ENCODE measurements at regions not wholly inside any gene's neighbourhood (a gene's known extent, or its start where the extent isn't known, plus 50 kb on each side); places are given as distances from the start of the nearest gene placed in this dataset.

DNA sequence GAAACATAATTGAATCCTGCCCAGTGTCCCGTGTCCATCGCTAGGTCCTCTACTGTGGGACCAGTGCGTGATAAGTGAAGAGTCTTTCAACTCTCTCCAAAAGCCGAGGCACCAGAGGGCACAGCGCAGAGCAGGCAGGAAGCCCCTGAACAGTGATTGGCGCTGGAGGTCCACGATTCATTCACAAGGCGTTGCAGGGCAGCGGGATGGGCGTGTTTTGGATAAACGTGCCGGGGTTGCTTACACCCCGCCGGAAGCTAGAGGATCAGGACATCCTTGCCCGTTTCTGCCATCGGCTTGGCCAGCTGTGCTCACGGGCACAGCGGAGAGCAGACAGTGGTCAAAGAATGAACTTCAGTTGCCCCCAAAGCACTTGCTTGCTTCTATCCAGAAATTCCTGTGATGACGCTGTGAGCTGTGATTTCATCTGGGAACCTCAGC is 86.0 kb upstream of the PFKP start:
- DNase-seq (ENCODE audit: low read depth) = no peak

DNA sequence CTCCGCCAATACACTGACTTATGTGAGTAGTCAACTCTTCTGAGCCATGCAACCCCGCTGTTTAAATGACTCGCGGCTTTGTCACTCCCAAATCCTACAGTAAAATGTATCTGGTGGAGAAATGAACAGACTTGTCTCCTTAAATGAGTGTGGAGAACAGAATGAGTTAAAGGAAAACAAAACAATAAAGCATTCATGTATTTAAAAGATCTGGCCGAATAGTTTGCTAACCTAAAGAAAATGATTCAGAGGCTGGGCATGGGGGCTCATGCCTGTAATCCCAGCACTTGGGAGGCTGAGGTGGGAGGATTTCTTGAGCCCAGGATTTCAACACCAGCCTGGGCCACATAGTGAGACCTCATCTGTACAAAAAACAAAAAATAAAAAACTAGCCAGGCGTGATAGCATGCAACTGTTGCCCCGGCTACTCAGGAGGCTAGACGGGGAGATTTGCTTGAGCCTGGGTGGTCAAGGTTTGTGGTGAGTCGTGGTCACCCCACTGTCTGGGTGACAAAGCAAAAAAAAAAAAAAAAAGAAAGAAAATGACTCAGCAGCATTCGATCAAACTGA is 86.5 kb upstream of the PFKP start:
- DNase-seq (ENCODE audit: low read depth) = no peak

DNA sequence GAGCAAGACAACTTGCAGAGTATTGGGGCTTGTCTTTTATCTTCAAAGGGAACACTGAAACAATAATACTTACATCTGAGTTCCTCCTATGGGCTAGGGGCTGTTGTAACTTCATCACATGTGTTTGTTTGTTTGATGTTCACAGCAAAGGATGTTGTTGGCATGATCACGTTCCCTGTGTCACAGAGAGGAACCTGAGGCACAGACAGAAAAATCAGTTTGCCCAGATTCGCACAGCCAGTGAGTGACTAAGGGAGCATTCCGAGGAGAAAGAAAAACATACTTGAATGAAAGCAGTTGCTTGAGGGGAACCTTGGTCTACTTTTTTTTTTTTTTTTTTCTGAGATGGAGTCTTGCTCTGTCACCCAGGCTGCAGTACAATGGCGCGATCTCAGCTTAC is 87.2 kb upstream of the PFKP start:
- no peak for DNase-seq (ENCODE audit: low read depth)

DNA sequence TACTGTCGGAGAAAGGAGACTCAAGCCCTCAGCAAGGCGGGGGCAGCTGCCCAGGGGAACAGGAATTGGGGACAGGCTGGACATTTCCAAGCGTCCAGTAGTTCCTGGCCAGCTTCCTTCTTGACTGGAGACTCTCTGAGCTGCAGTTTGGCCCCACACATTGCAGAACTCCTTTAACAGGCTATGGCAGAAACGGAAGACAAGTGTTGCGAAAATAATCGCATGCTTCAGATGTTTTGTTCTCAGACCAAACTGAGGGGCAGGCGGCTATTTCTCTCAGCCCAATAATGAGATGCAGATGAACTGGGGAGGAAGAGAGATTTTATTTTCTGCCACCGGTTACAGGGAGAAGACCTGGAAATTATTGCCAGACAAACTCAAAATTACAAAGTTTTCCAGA is 88.0 kb upstream of the PFKP start:
- DNase-seq (ENCODE audit: low read depth) = no peak

DNA sequence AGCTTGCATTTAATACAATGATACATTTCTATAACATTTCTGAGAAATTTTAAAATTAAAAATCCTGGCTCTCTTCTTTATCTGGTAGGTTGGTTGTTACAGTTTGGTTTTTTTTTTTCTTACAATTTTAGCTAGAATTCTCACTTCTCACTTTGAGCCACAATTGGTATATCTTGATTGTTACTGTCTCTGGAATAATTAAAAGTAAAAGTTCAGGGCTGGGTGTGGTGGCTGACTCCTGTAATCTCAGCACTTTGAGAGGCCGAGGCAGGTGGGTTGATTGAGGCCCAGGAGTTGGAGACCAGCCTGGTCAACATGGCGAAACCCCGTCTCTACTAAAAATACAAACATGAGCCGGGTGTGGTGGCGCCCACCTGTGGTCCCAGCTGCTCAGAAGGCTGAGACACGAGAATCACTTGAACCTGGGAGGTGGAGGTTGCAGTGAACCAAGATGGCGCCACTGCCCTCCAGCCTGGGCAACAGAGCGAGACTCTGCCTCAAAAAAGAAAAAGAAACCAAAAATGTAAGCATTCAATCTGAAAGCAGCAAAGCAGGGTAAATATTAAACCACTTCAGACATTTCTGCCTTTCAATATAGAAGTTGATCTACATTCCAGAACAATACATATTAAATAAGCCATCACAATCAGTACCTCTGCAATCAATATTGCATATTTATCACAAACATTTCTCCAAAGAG is 88.6 kb upstream of the PFKP start:
- no peak for DNase-seq (ENCODE audit: low read depth)

DNA sequence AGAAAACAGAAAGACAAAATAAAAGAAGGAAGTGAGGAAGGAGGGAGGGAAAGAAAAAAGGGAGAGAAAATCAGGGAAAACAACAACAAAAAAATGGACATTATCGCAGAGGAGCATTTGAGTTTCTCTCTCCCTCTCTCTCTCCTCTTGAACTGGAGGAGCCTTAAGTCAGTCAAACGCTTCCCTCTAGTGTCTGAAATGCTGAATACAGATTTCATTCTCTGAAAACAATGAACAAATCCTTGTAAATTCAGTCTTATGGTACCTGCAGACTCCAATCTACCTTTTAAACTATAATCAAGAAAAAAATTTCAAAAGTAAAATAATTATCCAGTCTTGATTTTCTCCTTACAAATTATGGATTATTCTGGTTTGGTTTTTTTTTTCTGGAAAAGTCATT is 89.2 kb upstream of the PFKP start:
- no peak for DNase-seq (ENCODE audit: low read depth)

DNA sequence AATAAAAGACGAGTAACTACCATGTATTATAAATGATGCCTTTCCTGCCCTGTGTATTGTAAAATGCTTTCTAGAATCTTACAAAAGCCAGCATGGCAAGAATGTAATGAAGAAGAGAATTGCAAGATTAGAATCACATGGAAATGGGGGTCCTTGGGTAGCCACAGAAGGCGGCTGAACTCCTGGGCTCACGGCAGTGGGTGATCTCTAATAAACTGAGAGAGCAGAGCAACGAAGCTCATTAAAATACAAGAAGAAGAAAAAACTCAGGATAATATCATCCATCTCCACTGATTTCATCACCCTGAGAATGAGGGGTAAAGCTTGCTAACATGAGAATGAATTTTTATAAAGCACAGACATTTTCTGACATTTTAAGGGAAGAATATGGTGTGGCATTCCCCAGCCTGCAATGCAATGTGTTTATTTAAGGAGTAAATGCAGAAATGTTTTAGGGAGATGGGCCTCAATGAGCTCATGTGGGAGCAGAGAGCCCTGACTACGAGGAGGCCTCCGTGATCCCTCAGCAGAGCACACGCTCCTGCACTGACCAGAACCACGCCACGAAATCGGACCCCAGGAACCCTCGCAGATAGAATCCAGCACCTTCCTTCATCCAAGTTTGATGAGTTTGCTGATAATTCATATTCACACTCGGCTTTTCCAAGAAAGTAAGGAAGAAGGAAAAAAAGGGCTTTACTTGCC is 92.7 kb upstream of the PFKP start:
- no peak for DNase-seq (ENCODE audit: low read depth)

DNA sequence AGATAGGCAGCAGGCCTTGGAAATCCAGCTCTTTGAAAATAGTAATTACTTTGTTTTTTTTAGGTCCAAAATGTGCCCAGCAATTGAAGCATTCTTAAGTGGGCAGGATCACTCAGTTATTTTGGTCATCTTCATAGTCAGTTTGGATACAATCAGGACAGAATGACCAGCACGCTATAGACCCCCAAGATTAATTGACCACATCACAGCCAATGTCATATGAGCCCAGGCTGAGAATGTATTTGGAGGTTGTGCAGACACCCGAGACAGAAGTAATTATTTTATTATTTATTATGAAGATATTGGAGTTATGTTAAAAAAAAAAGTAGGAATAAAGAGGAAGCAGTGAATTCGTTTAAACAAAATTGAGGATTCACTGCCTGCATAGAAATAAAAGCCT is 93.3 kb upstream of the PFKP start:
- no peak for DNase-seq (ENCODE audit: low read depth)

DNA sequence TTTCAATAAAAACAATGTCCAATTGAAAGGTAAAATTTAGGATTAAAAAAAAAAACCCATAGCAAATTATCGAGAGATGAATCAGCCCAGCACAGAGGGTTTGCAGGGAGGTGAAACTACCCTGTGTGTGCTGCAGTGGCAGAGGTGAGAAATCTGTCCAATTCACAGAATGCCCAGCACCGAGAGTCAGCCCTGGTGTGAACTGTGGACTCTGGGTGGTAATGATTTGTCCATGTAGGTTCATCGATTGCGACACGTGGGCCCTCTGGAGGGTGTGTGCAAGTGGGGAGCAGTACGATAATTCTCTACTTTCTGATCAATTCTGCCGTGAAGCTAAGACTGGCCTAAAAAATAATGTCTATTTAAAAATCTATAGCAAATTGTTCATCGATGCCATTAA is 94.5 kb upstream of the PFKP start:
- no peak for DNase-seq (ENCODE audit: low read depth)

DNA sequence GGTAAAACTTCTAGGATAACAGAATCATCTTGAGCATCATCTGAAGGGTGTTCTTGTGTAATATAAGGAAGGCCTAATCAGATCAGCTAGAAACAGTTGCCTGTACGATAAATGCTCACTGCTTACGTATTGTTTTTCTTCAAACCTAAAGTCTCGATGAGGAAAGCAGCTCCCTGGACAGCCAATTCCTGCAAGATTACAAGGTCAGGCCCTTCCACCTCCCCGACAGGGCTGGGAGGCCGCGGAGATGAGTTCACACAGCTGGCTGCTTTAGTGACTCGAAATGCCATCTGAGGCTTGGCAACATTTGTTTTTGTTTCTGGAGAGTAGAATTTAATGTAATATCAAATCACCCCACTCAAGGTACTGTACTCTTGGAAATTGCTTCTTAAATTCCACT is 95.1 kb upstream of the PFKP start:
- DNase-seq (ENCODE audit: low read depth) = no peak

DNA sequence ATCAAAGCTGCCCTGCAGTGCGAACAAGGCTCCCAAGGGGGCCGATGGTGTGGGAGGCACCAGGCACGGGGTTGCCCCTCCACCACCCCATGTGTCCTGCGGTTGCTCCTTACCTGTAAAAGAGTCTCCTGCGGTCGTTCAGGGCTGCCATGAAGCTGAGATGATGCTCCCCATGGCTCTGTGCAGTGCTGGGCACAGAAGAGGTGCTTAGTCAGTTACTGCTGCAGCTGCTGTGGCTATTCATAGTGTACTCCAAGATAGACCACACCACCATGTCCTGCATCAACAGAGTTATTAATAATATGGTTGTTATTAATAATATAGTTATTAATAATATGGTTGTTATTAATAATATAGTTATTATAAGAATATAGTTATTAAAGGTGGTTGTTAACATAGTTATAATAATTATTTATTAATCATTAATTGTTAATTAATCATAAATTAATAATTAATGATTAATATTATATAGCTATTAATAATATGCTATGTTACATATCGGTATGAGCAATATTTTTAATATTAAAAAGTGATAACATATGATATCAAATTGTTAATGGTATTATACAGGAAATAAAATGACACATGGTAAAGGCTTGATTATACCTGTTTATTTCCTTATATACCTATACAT is 97.0 kb upstream of the PFKP start:
- no peak for DNase-seq (ENCODE audit: low read depth)

DNA sequence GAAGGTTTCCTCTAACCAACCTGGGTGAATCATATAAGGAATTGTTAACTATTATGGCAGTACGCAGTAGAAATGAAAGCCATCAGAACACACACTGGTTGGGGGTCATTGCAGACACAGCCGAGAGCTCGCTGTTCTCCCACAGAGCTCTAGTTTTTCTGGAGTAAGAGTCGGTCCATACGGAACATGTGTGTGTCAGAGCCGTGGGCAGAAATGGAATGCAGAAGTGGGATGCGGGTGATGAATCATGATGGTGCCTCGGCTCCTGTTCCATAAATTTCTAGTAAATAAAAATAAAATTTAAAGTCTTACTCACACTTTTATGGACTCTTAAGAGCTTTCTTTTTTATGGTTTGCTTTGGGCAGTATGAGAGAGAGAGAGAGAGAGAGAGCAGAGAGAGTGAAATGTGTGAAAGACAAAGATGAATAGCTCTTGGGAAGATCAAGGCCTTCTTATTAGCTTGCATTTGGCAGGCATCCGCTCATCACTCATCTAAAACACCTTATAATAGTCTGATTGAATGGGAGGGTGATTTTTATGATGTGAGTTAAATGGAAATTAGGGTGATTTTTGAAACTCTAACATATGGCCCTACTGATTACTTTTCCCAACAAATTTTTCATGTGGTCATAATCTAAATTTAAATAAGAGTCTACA is 98.8 kb upstream of the PFKP start:
- DNase-seq (ENCODE audit: low read depth) = no peak

DNA sequence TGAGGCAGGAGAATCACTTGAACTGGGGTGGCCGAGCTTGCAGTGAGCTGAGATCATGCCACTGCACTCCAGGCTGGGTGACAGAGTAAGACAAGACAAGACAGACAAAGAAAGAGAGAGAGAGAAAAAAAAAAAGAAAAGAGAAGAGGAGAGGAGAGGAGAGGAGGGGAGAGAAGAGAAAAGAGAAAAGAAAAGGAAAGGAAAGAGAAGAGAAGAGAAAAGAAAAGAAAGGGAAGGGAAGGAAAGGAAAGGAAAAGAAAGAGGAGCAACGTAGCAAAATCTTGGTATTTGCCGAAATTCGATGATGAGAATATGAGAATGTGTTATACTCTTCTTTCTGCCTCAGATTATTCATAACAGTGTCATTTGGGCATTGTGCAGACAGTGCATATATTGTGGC is 101.2 kb upstream of the PFKP start:
- no peak for DNase-seq (ENCODE audit: low read depth)

DNA sequence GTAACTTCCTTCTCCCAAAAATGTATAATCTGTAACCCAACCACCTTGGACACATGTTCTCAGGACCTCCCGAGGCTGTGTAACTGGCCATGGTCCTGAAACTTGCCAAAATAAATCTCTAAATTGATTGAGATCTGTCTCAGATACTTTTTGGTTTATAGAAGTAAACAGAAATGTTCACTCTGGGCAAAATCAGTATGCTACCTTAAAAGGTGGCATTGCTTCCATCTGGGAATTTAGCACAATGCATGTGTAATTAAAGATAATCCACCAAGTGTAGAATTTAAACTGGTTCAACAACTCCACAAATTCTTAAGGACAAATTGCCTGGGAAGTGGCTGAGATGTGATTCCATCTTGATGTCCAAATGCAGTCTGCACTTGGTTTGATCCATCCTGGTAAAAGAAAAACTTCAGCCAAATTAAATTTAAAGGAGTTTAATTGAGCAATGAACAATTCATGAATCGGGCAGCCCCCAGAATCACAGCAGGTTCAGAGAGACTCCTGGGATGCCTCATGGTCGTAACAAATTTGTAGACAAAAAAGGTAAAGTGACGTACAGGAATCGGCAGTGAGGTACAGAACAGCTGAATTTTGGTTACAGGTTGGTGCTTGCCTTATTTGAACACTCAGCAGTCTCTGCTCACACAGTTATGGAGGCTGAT is 102.6 kb upstream of the PFKP start:
- no peak for DNase-seq (ENCODE audit: low read depth)

DNA sequence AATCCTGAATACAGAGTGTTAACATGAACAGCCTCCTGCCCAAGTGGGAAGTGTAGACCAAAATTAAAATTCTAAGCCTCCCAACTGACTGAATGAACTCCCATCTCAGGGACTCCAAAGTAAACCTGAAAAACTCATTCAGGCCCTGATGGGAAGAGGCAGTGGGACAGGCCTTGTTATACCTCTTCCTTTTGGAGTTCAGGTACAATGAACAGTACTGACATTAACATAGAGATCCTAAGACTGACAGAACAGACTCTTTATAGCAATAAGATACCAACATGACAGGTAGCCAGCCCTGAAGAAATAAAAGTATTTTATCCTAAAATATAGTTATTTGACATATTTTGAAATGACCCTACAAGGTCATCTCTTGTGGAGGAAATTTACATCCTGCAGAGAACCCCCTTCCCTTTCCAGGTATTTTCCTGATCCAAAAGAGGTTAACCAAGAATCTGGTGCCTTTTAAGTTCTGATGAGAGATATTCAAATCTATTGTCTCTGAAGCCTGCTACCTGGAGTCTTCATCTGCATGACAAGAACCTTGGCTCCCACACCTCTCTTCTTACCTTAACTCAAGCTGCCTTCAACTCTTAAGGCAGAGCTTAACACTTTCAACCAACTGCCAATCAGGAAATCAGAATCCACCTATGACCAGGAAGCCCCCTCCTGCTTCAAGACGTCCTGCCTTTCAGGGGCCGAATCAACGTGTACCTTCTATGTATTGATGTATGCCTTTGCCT is 103.3 kb upstream of the PFKP start:
- DNase-seq (ENCODE audit: low read depth) = no peak

DNA sequence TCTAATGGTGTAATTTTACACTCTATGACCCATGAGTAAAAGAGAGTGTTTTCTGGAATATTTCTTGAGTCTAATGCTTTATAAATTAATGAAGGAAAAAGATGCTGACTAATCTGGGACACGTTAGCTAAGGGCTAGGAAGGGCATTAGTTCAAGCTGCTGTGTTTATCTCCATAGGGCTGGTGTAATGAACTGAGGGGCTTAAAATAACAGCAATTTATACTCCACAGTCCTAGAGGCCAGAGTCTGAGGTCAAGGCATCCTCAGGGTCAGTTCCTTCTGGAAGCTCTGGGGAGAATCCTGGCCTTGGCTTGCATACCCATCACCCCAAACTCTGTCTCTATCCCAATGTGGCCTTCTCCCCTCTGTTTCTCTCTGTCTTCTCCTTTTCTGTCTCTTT is 105.2 kb upstream of the PFKP start:
- no peak for DNase-seq (ENCODE audit: low read depth)

DNA sequence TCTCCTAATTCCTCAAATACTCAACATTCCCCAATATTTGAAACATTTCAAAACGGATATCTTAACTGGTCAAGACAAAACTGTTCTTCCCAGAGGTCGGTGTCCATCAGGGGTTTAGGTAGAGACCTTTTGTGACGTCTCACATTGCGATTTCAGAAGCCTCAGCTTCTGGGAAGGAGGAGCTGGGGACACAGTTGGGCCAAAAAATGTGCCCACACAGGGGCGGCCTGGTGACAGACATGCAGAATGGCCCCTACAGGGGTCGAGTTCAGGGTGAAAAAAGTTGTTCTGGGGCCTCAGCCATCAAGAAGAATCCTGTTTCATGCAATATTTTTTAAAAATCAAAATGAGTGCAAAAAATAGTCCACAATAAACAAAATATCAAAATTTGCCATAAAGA is 108.7 kb upstream of the PFKP start:
- no peak for DNase-seq (ENCODE audit: low read depth)

DNA sequence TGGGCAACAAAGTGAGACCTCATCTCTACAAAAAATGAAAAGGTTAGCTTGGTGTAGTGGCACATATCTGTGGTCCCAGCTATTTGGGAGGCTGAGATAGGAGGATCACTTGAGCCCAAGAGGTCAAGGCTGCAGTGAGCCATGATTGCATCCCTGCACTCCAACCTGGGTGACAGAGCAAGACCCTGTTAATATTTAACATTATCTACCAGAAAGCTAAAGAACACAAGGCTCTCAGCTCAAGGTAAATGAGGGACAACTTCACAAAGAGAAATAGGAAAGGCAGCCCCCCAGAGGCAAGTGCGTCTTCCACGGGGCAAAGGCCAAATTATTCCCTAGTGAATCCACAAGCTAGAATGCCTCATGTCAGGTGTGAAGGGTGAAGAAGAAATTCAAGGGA is 109.6 kb upstream of the PFKP start:
- no peak for DNase-seq (ENCODE audit: low read depth)

DNA sequence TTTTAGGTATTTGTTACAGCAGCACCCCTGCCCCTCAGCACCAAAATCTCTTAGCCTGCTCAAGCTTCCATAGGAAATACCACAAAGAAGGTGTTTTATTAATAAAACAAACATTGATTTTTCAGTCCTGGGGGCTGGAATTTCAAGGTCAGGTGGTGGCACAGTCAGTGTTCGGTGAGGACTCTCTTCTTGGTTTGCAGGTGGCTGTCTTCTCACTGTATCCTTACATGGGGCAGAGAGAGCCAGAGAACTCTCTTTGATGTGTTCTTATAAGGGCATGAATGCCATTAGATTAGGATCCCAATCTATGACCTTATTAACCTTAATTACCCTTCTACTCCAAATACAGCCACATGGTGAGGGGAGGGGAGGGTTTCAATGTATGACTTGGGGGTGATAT is 112.3 kb upstream of the PFKP start:
- DNase-seq (ENCODE audit: low read depth) = no peak

DNA sequence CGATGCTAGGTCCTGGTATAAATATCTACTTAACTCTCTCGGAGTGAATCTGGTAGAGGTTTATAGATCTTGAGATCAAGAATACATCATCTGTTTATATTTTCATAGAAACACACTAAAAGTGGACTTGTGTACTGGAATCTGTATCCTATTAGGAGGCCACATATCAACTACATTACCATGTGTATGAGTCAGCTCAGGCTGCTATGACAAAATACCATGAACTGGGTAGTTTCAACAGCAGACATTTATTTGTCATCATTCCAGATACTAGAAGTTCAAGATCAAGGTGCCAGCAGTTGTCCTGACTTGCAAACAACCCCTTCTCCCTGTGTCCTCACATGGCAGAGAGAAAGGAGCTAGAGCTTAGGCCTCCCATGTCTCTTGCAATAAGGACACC is 113.9 kb upstream of the PFKP start:
- no peak for DNase-seq (ENCODE audit: low read depth)

DNA sequence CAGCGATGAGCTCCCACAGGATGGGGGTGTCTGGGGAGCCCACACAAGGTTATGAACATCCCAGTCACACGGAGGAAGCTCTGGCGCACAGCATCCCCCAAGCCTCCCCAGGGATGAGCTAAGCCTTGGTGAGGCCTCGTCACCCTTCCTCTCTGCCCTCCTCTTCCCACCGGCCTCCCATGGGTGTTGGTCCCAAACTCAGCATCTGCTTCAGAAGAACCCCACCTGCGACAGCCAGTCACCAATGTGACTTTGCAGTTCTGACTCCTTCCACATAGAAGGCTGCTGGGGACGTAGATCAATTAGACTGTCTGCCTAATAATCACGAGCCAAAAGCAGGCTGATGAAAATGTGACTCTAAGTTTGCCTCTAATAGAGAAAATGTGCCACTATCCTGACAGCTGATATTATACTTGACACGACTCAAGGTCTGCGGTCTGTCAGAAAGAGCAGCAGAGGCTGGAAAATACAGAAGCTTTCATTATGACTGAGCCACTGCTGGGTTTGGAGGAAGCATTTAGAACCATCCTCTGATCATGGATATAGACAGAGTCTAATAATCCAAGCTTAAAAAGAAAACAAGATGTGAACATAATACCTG is 116.0 kb upstream of the PFKP start:
- DNase-seq (ENCODE audit: low read depth) = no peak

Measured in stimulated activated CD8-positive, alpha-beta memory T cell treated with anti-CD3 and anti-CD28 coated beads, Interleukin-15, amount 100 ng/mL, for 24 hours (primary cell).